ENCODE measurements at regions not wholly inside any gene's neighbourhood (a gene's known extent, or its start where the extent isn't known, plus 50 kb on each side); places are given as distances from the start of the nearest gene placed in this dataset.

DNA sequence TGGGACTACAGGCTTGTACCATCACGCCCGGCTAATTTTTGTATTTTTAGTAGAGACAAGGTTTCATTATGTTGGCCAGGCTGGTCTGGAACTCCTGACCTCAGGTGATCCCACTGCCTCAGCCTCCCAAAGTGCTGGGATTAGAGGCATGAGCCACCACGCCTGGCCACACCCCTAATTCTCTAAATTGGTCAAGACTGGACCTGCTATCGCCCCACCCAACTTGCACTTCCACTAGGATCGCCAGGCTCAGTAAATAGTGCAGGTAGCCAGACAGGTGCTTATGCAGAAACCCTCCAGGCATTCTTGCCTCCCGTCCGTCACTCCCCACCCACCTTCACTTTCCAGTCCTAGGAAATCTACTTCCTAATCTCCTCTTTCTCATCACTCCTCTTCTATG lies 481.4 kb upstream of the EEF2KMT start:
- ChIA-PET CTCF (no interaction called here), POLR2A (no interaction called here)

DNA sequence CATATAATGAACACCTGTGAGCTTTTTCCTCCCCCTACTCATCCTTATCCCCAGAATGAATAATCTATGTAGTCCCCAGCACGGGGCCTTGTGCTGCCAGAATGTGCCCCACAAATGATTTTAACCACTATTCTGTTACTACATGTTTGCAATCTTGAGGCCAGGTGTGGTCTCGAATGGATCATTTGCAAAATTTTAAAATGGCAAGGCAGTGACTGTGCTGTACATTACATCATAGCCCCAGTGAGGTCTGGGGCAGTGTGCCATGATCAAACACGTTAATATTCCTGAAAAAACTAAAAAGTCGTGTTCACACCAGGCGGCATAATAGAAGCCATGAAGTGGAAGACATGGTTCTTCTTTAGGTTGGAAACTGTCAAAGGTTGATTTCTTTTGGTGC lies 479.9 kb upstream of the EEF2KMT start:
- ChIA-PET CTCF (no interaction called here), POLR2A (no interaction called here)

DNA sequence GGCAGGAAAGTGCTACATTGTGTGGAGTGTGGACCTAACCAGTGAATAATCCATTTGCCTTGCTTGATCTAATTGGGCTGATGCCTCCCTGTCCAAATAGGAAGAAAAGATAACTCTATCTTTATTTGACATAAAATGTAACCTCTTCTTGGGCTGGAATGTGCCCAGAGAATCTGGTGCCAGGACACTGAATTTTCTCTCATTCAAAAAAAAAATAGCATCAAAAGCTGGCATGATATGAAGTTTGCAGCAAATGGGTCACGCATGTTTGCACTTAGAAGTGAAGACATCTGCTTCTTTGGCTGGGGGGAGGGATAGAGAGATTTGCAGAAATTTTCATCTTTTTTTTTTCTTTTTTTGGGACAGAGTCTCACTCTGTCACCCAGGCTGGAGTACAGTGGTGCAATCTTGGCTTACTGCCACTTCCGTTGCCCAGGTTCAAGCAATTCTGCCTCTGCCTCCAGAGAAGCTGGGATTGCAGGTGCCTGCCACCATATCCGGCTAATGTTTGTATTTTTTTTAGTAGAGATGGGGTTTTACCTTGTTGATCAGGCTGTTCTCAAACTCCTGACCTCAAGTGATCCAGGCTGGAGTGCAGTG lies 478.2 kb upstream of the EEF2KMT start:
- CTCF ChIA-PET, result no interaction called here
- POLR2A ChIA-PET, result no interaction called here

DNA sequence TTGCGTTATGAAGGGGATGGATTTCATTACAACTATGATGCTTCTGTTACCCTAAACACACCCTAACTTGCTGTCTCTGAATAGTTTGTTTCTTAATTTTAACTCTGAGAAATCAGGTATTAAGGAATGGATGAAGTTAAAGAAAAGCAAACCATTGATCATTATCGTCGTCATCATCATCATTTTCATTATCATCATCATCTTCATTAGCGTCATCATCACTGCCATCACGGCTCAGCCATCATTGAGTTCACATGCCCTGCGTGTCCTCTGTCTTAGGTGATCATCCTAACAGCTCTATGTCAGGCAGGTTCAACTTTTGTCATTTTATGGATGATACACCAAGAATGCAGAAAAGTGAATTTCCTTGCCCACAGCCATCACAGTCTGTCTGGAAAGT lies 477.5 kb upstream of the EEF2KMT start:
- ChIA-PET CTCF (no interaction called here), POLR2A (no interaction called here)

DNA sequence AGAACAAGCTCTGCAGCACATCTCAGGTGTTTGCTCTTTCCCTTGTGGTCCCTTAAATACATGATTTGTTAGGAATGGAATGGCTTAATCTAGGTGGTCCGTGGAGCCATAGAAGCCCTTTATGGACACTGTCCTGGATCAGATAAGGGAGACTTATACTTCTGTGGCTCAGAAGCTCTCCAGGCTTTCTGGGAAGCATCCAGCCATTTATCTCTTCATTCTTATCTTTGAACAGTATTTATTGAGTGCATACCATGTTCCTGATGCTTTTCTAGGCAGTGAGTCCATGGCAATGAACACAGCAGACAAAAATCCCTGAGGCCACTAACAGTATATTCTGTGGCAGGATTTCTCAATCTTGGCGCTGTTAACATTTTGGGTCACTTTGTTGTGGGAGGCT lies 474.5 kb upstream of the EEF2KMT start:
- CTCF ChIA-PET, result no interaction called here
- POLR2A ChIA-PET, result no interaction called here

DNA sequence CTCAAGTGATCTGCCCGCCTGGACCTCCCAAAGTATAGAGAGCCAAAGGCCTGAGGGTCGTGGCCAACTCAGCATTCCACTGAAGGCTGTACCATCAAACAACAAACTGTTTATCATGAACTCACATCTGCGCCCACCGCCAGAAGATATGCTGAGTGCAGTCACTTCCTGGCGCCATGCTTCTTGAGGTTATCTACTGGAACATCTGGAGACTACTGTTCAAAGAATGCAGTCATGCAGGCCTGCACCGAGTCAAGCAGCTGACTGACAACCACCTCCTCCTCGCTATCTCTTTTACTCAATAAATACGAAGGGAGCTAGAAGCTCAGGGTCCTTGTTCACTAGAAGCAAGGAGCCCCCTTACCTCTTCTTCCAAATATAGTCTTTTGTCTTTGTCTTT lies 473.9 kb upstream of the EEF2KMT start:
- POLR2A ChIA-PET, result no interaction called here
- CTCF ChIA-PET, result no interaction called here

DNA sequence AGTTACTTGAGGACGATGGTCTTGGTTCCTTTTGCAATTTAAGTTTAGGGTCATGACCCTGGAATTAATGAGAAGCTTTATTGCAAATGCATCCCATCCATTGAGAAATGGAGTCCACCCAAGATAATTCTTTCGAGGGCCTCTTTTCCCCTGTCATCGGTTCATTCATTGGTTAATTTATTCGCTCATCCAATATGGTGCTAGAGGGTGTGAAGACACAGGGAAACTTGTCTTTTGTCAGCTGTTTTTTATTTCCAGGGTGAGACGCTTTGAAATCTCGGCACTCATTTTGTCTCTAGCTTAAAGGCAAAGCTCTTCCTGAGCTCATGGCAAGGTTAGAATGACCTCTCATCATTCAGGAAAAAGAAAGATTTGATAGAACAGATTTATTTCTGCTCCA lies 464.2 kb upstream of the EEF2KMT start:
- ChIA-PET POLR2A (no interaction called here), CTCF (no interaction called here)

DNA sequence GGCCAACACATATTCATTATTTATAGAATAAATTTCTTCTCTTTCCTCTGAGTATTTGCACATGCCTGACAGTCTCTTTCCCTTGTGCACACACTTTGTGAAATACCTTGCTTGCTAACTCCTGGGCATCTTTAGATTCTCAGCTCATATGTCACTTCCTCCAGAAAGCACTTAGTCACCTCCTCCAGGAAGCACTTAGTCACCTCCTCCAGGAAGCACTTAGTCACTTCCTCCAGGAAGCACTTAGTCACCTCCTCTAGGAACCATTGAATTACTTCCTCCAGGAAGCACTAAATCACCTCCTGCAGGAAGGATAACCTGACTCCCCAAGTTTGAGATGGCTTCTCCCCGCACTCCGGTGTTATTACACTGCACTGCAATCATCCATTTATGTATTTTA lies 462.5 kb upstream of the EEF2KMT start:
- ChIA-PET CTCF (no interaction called here), POLR2A (no interaction called here)

DNA sequence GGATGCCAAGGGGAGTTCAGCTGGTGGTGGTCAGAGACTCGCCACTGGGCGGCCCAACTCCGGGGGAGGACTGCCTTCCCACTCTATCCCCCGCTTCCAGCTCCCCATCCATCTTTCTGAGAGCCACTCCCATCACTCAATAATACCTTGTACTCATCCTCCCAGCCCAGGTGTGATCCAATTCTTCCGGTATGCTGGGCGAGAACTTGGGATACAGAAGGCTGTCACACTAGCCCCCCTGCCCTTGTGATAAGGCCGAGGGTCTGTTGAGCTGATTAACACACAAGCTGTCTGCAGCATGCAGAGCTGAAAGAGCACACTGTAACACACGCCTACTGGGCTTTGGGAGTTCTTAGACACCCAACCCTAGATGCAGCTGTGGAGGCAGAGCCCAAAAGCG lies 460.4 kb upstream of the EEF2KMT start:
- POLR2A ChIA-PET, result interaction anchor here (0.7 kb wide), 1 partner anchor 1543 kb away, joined by 3 read pairs; no protein-coding TSS in a partner anchor

DNA sequence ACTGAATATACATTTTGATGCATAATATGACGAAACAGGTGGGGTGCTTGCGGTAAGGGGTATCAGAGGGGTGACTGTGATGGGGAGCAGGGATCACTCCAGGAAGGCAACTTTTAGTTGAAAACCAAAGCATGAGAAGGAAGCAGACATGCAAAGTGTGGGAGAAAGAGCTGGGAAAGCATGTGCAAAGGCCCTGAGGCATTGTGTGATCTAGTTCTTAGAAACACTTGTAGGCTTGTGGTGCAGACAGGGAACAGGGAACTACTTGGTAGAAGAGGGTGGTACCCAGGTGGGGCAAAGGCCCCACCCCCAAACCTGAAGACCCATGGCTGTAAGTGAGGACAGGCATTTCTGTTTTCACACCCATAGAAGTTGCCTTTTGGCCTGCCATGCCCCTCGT lies 459.9 kb upstream of the EEF2KMT start:
- POLR2A ChIA-PET, result interaction anchor here (0.7 kb wide), 1 partner anchor 1544 kb away, joined by 3 read pairs; no protein-coding TSS in a partner anchor
- CTCF ChIA-PET, result no interaction called here

More for the DNA sequence above, 460.4 kb upstream of the EEF2KMT start:
- CTCF ChIA-PET, result no interaction called here

DNA sequence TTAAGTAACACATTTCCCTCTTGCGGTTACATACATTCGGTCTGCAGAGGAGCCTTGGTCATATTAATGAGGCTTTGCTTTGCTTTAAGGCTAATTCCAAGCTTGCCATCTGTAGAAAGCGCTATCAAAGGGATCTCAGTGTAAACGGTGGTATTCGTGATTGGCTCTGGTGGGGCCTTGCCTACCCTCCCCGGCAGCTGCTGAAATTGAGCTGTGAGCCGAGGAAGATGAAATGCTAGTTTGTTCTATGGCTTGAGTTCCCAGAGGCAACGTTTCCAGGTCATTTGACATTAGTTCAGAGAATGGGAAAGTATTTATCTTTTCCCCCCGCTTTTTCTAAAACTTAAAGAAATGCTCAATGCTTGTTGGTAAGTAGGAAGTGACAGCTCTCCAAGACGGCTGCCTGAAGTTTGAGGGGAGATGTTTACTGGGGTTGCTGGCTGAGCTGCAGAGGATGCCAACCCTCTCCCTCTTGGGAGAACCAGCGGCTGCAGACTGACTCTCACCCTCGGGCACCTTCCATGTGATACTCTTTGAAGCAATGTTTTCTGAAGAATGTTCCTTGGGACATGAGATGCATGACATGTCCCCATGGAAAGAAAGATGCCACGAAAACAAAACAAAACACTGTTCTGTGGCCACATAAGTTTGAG lies 458.7 kb upstream of the EEF2KMT start:
- ChIA-PET CTCF (no interaction called here), POLR2A (no interaction called here)

DNA sequence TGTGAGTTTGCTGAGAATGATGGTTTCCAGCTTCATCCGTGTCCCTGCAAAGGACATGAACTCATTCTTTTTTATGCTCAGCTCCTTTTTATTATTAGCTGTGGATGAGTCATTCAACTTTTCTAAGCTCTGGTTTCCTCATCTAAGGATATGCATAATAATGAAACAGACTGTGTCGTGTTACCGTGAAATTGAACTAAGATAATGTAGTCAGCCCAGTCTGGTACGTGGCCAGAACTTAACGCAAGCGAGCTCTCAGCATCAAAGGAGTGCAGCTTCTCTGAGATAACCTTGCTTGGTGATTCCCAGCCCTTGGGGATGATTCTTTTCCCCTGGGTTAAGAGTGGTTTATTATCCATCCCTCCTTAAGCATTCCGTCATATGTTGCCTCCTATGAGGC lies 454.3 kb upstream of the EEF2KMT start:
- ChIA-PET CTCF (no interaction called here), POLR2A (no interaction called here)

DNA sequence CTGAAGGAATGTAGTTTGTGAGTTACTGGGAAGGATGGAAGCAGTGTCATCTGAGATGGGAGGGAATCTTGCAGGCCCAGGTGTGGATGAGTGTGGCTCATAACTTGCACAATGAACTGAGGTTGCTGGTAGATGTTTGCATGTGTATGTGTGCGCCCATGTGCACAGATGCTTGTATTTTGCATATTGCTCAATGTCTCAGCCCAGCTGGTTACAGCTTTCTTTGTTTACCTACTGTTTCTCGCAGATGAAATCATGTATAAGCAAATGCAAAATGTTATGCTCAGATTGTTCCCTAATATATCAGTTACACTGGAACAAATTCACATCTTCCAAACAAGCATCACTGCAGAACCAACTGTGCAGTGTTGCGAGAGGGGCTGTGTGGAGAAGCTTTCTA lies 452.2 kb upstream of the EEF2KMT start:
- CTCF ChIA-PET, result no interaction called here

DNA sequence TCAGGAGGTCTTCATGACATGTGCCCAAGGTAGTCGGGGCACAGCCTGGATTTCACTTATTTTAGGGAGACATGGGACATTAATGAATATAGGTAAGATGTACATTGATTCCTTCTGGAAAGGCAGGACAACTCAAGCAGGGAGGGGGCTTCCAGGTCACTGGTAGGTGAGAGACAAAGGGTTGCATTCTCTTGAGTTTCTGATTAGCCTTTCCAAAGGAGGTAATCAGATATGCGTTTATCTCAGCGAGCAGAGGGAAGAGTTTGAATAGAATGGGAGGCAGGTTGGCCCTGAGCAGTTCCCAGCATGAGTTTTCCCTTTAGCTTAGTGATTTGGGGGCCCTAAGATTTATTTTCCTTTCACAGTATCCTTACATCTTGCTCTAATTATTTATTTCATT lies 443.8 kb upstream of the EEF2KMT start:
- POLR2A ChIA-PET, result no interaction called here
- CTCF ChIA-PET, result no interaction called here

More for the DNA sequence above, 452.2 kb upstream of the EEF2KMT start:
- POLR2A ChIA-PET, result no interaction called here

DNA sequence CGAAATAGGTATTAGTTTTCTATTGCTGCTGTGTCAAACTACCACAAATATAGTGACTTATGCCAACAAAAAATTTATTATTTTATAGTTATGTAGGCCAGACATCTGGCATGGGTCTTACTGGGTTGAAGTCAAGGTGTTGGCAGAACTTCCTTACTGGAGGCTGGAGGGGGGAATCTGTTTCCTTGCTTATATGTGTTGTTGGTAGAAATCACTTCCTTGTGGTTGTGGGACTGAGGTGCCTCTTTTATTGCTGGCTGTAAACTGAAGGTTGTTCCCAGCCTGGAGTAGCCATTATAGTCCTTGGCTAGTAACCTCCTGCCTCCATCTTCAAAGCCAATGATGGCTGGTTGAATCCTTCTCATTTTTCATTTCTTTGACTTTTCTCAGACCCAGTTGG lies 439.8 kb upstream of the EEF2KMT start:
- ChIA-PET CTCF (no interaction called here), POLR2A (no interaction called here)

DNA sequence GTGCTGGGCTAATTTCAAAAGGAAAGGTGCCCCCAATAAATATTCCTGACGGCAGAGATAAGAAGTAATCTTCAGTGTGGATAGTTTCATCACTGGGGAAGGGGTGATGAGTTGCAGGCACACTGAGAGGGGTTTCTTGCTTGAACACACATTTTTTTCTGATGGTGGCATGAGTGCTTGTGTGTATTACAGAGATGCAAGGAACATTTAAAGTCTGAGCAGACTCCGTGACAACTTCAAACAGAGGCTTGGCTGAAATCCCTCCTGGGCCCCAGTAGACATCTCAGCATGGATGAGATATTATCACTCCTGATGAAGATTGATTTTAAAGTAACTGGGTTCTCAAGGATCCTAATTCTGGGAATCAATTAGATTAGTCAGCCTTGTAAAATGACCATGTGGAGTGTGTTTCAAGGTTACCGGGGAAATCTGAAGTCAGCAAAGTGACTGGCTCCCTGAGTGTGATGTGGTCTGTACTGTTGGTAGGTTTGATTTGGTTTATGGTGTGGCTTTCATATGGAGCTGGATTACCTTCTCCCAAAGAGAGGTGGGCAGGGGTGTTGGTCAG lies 435.8 kb upstream of the EEF2KMT start:
- POLR2A ChIA-PET, result no interaction called here
- CTCF ChIA-PET, result no interaction called here

DNA sequence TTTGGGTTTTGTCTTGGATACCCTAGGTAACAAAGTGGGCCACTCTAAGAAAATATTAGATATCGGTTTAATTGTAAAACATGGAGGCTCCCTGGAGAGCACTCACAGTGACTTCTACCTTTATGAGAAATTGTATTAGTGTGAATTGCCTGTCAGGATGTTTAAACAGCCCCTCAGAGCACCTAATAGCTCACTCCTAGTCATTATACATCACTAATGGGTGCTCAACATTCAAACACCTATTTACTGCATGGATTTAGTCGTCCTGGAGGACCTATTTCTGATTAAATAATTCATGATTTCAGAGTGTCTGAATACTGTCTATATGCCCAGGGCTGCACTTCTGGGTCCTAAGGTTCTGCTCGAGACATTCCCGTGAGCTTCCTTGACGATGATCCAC lies 430.2 kb upstream of the EEF2KMT start:
- ChIA-PET CTCF (no interaction called here), POLR2A (interaction anchor here (0.7 kb wide), 1 partner anchor 367 kb away, joined by 4 read pairs; no protein-coding TSS in a partner anchor)

DNA sequence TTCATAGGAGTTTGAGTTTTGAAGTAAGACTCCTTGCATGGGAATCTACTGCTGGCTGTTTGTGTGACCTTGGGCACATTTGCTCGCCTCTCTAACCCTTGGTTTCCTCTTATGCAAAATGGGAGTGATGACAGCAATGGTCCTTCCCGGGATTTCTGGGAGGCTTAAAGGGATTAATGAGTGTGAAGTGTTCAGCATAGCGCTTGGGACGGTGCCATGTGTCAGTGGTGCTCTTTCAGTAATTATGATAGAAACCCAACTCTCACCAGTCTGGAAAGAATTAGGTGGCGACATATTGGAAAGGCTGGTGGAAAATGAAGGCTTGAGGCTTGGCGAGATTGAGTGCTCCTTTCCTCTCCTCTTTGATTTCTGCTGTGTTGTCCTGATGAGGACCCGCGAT lies 429.2 kb upstream of the EEF2KMT start:
- CTCF ChIA-PET, result no interaction called here
- POLR2A ChIA-PET, result no interaction called here

DNA sequence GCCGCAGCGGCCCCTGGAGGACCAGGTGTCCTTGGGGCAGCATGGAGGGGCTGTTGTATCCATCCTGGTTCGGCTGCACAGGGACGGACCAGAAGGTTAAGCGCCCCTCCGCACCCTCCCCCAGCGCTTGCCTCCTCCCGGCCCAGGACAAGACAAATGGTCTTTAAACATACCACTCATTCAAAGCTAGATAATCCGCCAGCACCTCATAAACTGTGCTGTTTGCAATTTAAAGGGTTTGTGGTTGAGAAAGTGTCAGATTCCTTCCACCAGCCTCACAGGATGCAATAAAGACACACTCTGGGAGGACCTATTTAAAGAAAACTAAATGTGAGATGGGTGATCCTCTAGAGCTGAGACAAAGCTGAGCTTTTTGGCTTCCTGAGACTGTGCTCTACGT lies 426.2 kb upstream of the EEF2KMT start:
- POLR2A ChIA-PET, result no interaction called here

DNA sequence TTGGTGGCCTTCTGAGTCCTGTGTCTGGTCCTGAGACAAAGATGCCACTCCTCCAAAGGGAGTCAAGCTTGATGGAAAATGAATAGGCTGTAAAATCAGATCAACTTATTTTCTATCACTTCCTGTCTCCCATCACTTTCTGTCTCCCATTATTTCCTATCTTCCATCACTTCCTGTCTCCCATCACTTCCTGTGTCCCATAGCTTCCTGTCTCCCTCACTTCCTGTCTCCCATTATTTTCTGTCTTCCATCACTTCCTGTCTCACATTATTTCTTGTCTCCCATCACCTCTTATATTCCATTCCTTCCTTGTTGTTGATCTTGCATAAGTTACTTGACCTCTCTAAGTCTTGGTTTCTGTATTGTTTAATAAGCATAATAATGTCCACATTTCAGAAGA lies 418.5 kb upstream of the EEF2KMT start:
- CTCF ChIA-PET, result no interaction called here
- POLR2A ChIA-PET, result no interaction called here

More for the DNA sequence above, 426.2 kb upstream of the EEF2KMT start:
- CTCF ChIA-PET, result no interaction called here

DNA sequence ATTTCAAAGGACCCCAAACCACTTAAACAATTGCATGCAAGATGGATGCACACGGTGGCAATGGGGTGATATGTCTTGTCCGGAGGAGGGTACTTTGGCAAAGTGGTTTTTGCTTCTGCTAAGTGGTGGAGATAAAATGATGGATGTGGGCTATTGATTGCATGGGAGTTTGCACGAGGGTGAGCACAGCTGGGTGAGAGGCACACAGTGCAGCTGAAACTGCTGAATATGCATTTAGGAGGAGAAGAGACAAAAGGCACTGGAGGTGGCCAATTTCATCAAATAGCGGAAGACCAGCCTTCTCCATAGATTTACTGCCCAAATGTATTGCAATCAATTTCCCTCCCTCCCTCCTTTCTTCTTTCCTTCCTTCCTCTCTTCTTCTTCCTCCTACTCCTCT lies 414.4 kb upstream of the EEF2KMT start:
- ChIA-PET CTCF (no interaction called here), POLR2A (no interaction called here)

DNA sequence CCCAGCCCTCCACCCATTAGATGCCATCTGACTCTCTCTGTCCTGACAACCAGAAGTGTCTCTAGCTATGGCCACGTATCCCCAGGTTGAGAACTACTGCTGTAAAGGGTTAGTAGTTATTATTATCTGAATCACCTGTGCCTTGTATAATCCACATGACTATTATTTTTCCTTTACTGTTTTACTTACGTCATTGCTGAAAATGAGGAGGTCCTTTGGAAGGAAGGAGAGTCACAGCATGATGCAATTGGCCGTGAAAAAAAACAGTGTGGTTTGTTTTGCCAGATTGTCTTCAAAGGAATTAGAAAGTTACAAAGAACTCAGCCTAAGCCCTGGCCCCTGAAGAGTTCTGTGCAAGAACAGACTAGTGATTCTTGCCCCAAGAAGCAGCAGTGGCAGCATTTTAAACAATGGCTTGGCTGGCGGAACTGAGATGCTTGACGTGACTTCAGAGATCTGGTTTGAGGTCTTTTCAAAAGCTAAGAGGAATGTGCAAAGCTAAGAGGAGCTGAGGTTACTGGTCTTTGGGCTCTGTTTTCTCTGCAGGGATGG lies 413.3 kb upstream of the EEF2KMT start:
- ChIA-PET CTCF (no interaction called here), POLR2A (no interaction called here)
